GM23248 (cell line): ENCODE measurements at regions not wholly inside any gene's neighbourhood (a gene's known extent, or its start where the extent isn't known, plus 50 kb on each side); places are given as distances from the start of the nearest gene placed in this dataset.

Experiments used
- DNase-seq: peaks from one replicate; pipeline ENCODE4 v3.0.0-alpha.2; 2015
- H2AFZ ChIP-seq: fragments of 200-600 bp; sonication (generic); 2 replicates; pipeline ENCODE4 v1.6.1; 2016; ENCODE audit warnings: antibody characterized with exemption
- H3F3A ChIP-seq: fragments of 200-600 bp; sonication (generic); 2 replicates; pipeline ENCODE4 v1.6.1; 2016; ENCODE audit warnings: mild to moderate bottlenecking, antibody characterized with exemption, mixed run types; ENCODE audit not compliant: insufficient read depth
- H3K27ac ChIP-seq: fragments of 200-600 bp; sonication (generic); 2 replicates; pipeline ENCODE4 v1.5.1; 2016; ENCODE audit warnings: mild to moderate bottlenecking
- H3K27me3 ChIP-seq: fragments of 200-600 bp; sonication (generic); replicated peaks from 2 replicates; pipeline ENCODE4 v1.6.1; 2016; ENCODE audit warnings: mild to moderate bottlenecking; ENCODE audit not compliant: insufficient read depth
- H3K36me3 ChIP-seq: fragments of 200-600 bp; sonication (generic); 2 replicates; pipeline ENCODE4 v1.6.1; 2016; ENCODE audit warnings: low read depth, mild to moderate bottlenecking
- H3K4me1 ChIP-seq: fragments of 200-600 bp; sonication (generic); 2 replicates; pipeline ENCODE4 v1.6.1; 2016; ENCODE audit warnings: mild to moderate bottlenecking; ENCODE audit not compliant: insufficient read depth
- H3K4me2 ChIP-seq: fragments of 200-600 bp; sonication (generic); one replicate; pipeline ENCODE4 v1.6.1; 2016; ENCODE audit warnings: mild to moderate bottlenecking; ENCODE audit not compliant: unreplicated experiment
- H3K4me3 ChIP-seq: fragments of 200-600 bp; sonication (generic); 2 replicates; pipeline ENCODE4 v1.5.1; 2016; ENCODE audit warnings: mild to moderate bottlenecking
- H3K79me2 ChIP-seq: fragments of 200-600 bp; sonication (generic); 2 replicates; pipeline ENCODE4 v1.6.1; 2016; ENCODE audit warnings: mild to moderate bottlenecking; ENCODE audit not compliant: insufficient read depth
- H3K9ac ChIP-seq: fragments of 200-600 bp; sonication (generic); 2 replicates; pipeline ENCODE4 v1.6.1; 2016; ENCODE audit warnings: mild to moderate bottlenecking
- H3K9me2 ChIP-seq: fragments of 200-600 bp; sonication (generic); 2 replicates; pipeline ENCODE4 v1.6.1; 2016; ENCODE audit warnings: mixed run types, mild to moderate bottlenecking, moderate library complexity; ENCODE audit not compliant: insufficient read depth
- H3K9me3 ChIP-seq: fragments of 200-600 bp; sonication (generic); one replicate; pipeline ENCODE4 v1.6.1; 2017; ENCODE audit warnings: low read depth
- H4K20me1 ChIP-seq: fragments of 200-600 bp; sonication (generic); 2 replicates; pipeline ENCODE4 v1.6.0; 2016; ENCODE audit not compliant: insufficient read depth
- EZH2 ChIP-seq: fragments of 200-600 bp; sonication (generic); IDR thresholded peaks from 2 replicates; pipeline ENCODE4 v1.6.1; 2018; ENCODE audit warnings: antibody characterized with exemption, mild to moderate bottlenecking; ENCODE audit not compliant: insufficient read depth, poor library complexity, severe bottlenecking
- EZH2phosphoT487 ChIP-seq: fragments of 200-600 bp; sonication (generic); IDR thresholded peaks from 2 replicates; pipeline ENCODE4 v1.6.1; 2018; ENCODE audit warnings: antibody characterized with exemption, moderate library complexity, mild to moderate bottlenecking, low read depth; ENCODE audit not compliant: insufficient read depth
- WGBS, 2 experiments: methylation state at CpG; one replicate each; pipeline ENCODE4 v1.1.6; 2015 to 2017; ENCODE audit warnings: low lambda C conversion rate in 2 of 2, low coverage in 1 of 2; ENCODE audit errors: missing lambda C conversion rate in 2 of 2; 5-methylcytosine and 5-hydroxymethylcytosine counted together
- in situ Hi-C: fragments of 300-500 bp; cut with MboI; formaldehyde crosslinking; loops from 2 replicates; pipeline ENCODE4 v1.15.0; 2020

- H4K20me1 ChIP-seq, result no peaks in the 10 kb centered on the region
- no peaks in the 10 kb centered on the region for H3F3A ChIP-seq
- H3K4me1 ChIP-seq, result no peaks in the 10 kb centered on the region
- H3K36me3 ChIP-seq, result no peaks in the 10 kb centered on the region
- WGBS, 2 experiments, result 79 to 82% methylated on average over 6 of the region's 6 CpGs
- no peaks in the 10 kb centered on the region for H3K9me2 ChIP-seq
- no peak overlapping the region for H3K27ac ChIP-seq
- no peak overlapping the region for H3K9ac ChIP-seq
- H3K4me3 ChIP-seq, result no peak overlapping the region
- H3K4me2 ChIP-seq, result no peak overlapping the region
- DNase-seq, result no peak
- no peaks in the 10 kb centered on the region for H3K9me3 ChIP-seq
- H3K79me2 ChIP-seq, result no peaks in the 10 kb centered on the region
- in situ Hi-C loops, result no loop called here
- TF ChIP-seq EZH2phosphoT487, result no peak
- no peak for TF ChIP-seq EZH2
- H2AFZ ChIP-seq, result no peak overlapping the region
- peaks cover 12% of the 10 kb centered on the region; the same call in 1 of the 2 replicates for H3K27me3 ChIP-seq
These were observed 132.1 kb downstream of the HSD17B3 start for GRCh38 chr9:96169901-96170300.

GRCh38 chr9:96169484-96169883, 132.5 kb downstream of the HSD17B3 start:
- Histone ChIP-seq H3K27me3 (peaks cover 12% of the 10 kb centered on the region; the same call in 1 of the 2 replicates), H3K27ac (no peak overlapping the region), H3K36me3 (no peaks in the 10 kb centered on the region), H3K9ac (no peak overlapping the region), H3K4me2 (no peak overlapping the region), H3F3A (no peaks in the 10 kb centered on the region), H2AFZ (no peak overlapping the region), H3K4me1 (no peaks in the 10 kb centered on the region), H3K4me3 (no peak overlapping the region), H4K20me1 (no peaks in the 10 kb centered on the region), H3K9me3 (no peaks in the 10 kb centered on the region), H3K79me2 (no peaks in the 10 kb centered on the region), H3K9me2 (no peaks in the 10 kb centered on the region)
- no peak for TF ChIP-seq EZH2phosphoT487
- DNase-seq, result peak; percentile 18
- 9 to 13% methylated on average over 15 of the region's 15 CpGs for WGBS, 2 experiments
- in situ Hi-C loops, result no loop called here

GRCh38 chr9:96168882-96169281, 133.1 kb downstream of the HSD17B3 start:
- TF ChIP-seq EZH2 (no peak), EZH2phosphoT487 (no peak)
- no peak overlapping the region for H3K4me2 ChIP-seq
- no peaks in the 10 kb centered on the region for H3F3A ChIP-seq
- no peak for DNase-seq
- H3K36me3 ChIP-seq, result no peaks in the 10 kb centered on the region
- no peaks in the 10 kb centered on the region for H3K9me2 ChIP-seq
- H3K4me3 ChIP-seq, result no peak overlapping the region
- in situ Hi-C loops, result no loop called here
- H3K9ac ChIP-seq, result no peak overlapping the region
- no peaks in the 10 kb centered on the region for H3K4me1 ChIP-seq
- no peaks in the 10 kb centered on the region for H4K20me1 ChIP-seq
- H3K79me2 ChIP-seq, result no peaks in the 10 kb centered on the region
- H2AFZ ChIP-seq, result no peak overlapping the region
- H3K27ac ChIP-seq, result no peak overlapping the region
- 79 to 85% methylated on average over 10 of the region's 10 CpGs for WGBS, 2 experiments
- H3K27me3 ChIP-seq, result peaks cover 12% of the 10 kb centered on the region; the same call in 1 of the 2 replicates
- no peaks in the 10 kb centered on the region for H3K9me3 ChIP-seq

- H3K9me2 ChIP-seq, result no peaks in the 10 kb centered on the region
- H2AFZ ChIP-seq, result no peak overlapping the region
- 0 out of 2 replicates have a peak, but pooled peaks cover 3% of the 10 kb centered on the region for H3K27me3 ChIP-seq
- in situ Hi-C loops, result no loop called here
- WGBS, 2 experiments, result 81 to 84% methylated on average over 13 to 15 of the region's 15 CpGs
- no peaks in the 10 kb centered on the region for H3K79me2 ChIP-seq
- H3K9me3 ChIP-seq, result no peaks in the 10 kb centered on the region
- no peak overlapping the region for H3K4me3 ChIP-seq
- H3K36me3 ChIP-seq, result no peaks in the 10 kb centered on the region
- H3K4me2 ChIP-seq, result no peak overlapping the region
- TF ChIP-seq EZH2phosphoT487 (no peak), EZH2 (no peak)
- no peaks in the 10 kb centered on the region for H3F3A ChIP-seq
- H3K9ac ChIP-seq, result no peak overlapping the region
- no peak overlapping the region for H3K27ac ChIP-seq
- H3K4me1 ChIP-seq, result no peaks in the 10 kb centered on the region
- H4K20me1 ChIP-seq, result no peaks in the 10 kb centered on the region
- no peak for DNase-seq
These were observed 135.0 kb downstream of the HSD17B3 start for GRCh38 chr9:96167011-96167410.

GRCh38 chr9:96164268-96164683, 137.7 kb downstream of the HSD17B3 start:
- Histone ChIP-seq H3K9me3 (no peaks in the 10 kb centered on the region), H3K36me3 (no peaks in the 10 kb centered on the region), H3K4me1 (no peaks in the 10 kb centered on the region), H3K9ac (no peak overlapping the region), H3K4me3 (no peak overlapping the region), H3K4me2 (no peak overlapping the region), H3K27me3 (no peaks in the 10 kb centered on the region), H3K27ac (no peak overlapping the region), H3F3A (no peaks in the 10 kb centered on the region), H3K9me2 (no peaks in the 10 kb centered on the region), H2AFZ (no peak overlapping the region), H4K20me1 (no peaks in the 10 kb centered on the region), H3K79me2 (no peaks in the 10 kb centered on the region)
- TF ChIP-seq EZH2 (no peak), EZH2phosphoT487 (no peak)
- in situ Hi-C loops, result no loop called here
- no peak for DNase-seq
- WGBS, 2 experiments, result 75 to 77% methylated on average over 11 of the region's 11 CpGs
